ENCODE measurements at regions not wholly inside any gene's neighbourhood (a gene's known extent, or its start where the extent isn't known, plus 50 kb on each side); places are given as distances from the start of the nearest gene placed in this dataset.

GRCh38 chr2:173467751-173468150 lies 113.1 kb downstream of the CDCA7 start:
- no peaks in the 10 kb centered on the region for H3K4me1 ChIP-seq
- no peaks in the 10 kb centered on the region for H3K9me3 ChIP-seq
- intact Hi-C loops (cut with DNase I; ENCODE audit: low total_unique reads): no loop called here
- no peaks in the 10 kb centered on the region for H3K36me3 ChIP-seq
- H3K4me3 ChIP-seq: no peak overlapping the region
- H3K27ac ChIP-seq: no peak overlapping the region
- no peak for DNase-seq (ENCODE audit: low spot score in 2 of 2)
- no peaks in the 10 kb centered on the region for H3K27me3 ChIP-seq
- TF ChIP-seq POLR2A (IDR thresholded peaks at IDR 0.05) (no peak), CTCF (IDR thresholded peaks at IDR 0.05) (no peak)

GRCh38 chr2:173468266-173468793 lies 113.7 kb downstream of the CDCA7 start:
- Histone ChIP-seq H3K4me1 (no peaks in the 10 kb centered on the region), H3K9me3 (no peaks in the 10 kb centered on the region), H3K27me3 (no peaks in the 10 kb centered on the region), H3K27ac (no peak overlapping the region), H3K36me3 (no peaks in the 10 kb centered on the region), H3K4me3 (no peak overlapping the region)
- no peak for DNase-seq (ENCODE audit: low spot score in 2 of 2)
- intact Hi-C loops (cut with DNase I; ENCODE audit: low total_unique reads): no loop called here
- TF ChIP-seq CTCF (IDR thresholded peaks at IDR 0.05) (no peak), POLR2A (IDR thresholded peaks at IDR 0.05) (no peak), POLR2AphosphoS5 (IDR thresholded peaks at IDR 0.05) (no peak)

GRCh38 chr2:173472112-173472511 lies 117.4 kb downstream of the CDCA7 start:
- intact Hi-C loops (cut with DNase I; ENCODE audit: low total_unique reads): no loop called here
- Histone ChIP-seq H3K9me3 (no peaks in the 10 kb centered on the region), H3K4me1 (no peaks in the 10 kb centered on the region), H3K36me3 (no peaks in the 10 kb centered on the region), H3K27ac (no peak overlapping the region), H3K27me3 (no peaks in the 10 kb centered on the region), H3K4me3 (no peak overlapping the region)
- TF ChIP-seq POLR2AphosphoS5 (IDR thresholded peaks at IDR 0.05) (no peak), POLR2A (IDR thresholded peaks at IDR 0.05) (no peak), CTCF (IDR thresholded peaks at IDR 0.05) (no peak)
- DNase-seq (ENCODE audit: low spot score in 2 of 2): no peak

GRCh38 chr2:173483137-173483536 lies 128.5 kb downstream of the CDCA7 start:
- TF ChIP-seq POLR2AphosphoS5 (IDR thresholded peaks at IDR 0.05): no peak
- no peak for TF ChIP-seq CTCF (IDR thresholded peaks at IDR 0.05)
- no peak for TF ChIP-seq POLR2A (IDR thresholded peaks at IDR 0.05)
- Histone ChIP-seq H3K27me3 (no peaks in the 10 kb centered on the region), H3K4me3 (no peak overlapping the region), H3K27ac (no peak overlapping the region), H3K9me3 (no peaks in the 10 kb centered on the region), H3K4me1 (no peaks in the 10 kb centered on the region), H3K36me3 (no peaks in the 10 kb centered on the region)
- intact Hi-C loops (cut with DNase I; ENCODE audit: low total_unique reads): no loop called here
- no peak for DNase-seq (ENCODE audit: low spot score in 2 of 2)

- no peak for DNase-seq (ENCODE audit: low spot score in 2 of 2)
- H3K4me3 ChIP-seq: no peak overlapping the region
- H3K9me3 ChIP-seq: no peaks in the 10 kb centered on the region
- H3K4me1 ChIP-seq: no peaks in the 10 kb centered on the region
- H3K36me3 ChIP-seq: no peaks in the 10 kb centered on the region
- intact Hi-C loops (cut with DNase I; ENCODE audit: low total_unique reads): no loop called here
- H3K27ac ChIP-seq: no peak overlapping the region
- TF ChIP-seq POLR2A (IDR thresholded peaks at IDR 0.05) (no peak), CTCF (IDR thresholded peaks at IDR 0.05) (no peak), POLR2AphosphoS5 (IDR thresholded peaks at IDR 0.05) (no peak)
- no peaks in the 10 kb centered on the region for H3K27me3 ChIP-seq
Observed at GRCh38 chr2:173488861-173489260, 134.2 kb downstream of the CDCA7 start.
